Transverse colon (tissue), 4 donors: ENCODE measurements at regions not wholly inside any gene's neighbourhood (a gene's known extent, or its start where the extent isn't known, plus 50 kb on each side); places are given as distances from the start of the nearest gene placed in this dataset.

Source experiments
- DNase-seq: peaks from one replicate; pipeline ENCODE4 v3.0.0-alpha.2; 2019
- H3K27ac ChIP-seq, 4 donors: fragments of 200-600 bp; sonication (generic); 2 replicates each; pipeline ENCODE4 v1.5.1; 2016 to 2018; ENCODE audit warnings: inconsistent platforms in 4 of 4
- H3K27me3 ChIP-seq: fragments of 200-600 bp; sonication (generic); 2 replicates; pipeline ENCODE4 v1.5.1; 2017; ENCODE audit warnings: inconsistent platforms
- H3K36me3 ChIP-seq, 4 donors: fragments of 200-600 bp; sonication (generic); 2 replicates each; pipeline ENCODE4 v1.5.1; 2017 to 2019; ENCODE audit warnings: inconsistent platforms in 4 of 4
- H3K4me1 ChIP-seq, 4 donors: fragments of 200-600 bp; sonication (generic); 2 replicates each; pipeline ENCODE4 v1.5.1; 2017 to 2020; ENCODE audit warnings: inconsistent platforms in 4 of 4
- H3K4me3 ChIP-seq, 4 donors: fragments of 200-600 bp; sonication (generic); 1 replicate in 1 of 4; 2 replicates in 3 of 4; pipeline versions ENCODE4 v1.5.1 to v1.6.1; 2017 to 2019; ENCODE audit warnings: inconsistent platforms in 4 of 4
- H3K9me3 ChIP-seq, 2 donors: fragments of 200-600 bp; sonication (generic); 2 replicates each; pipeline ENCODE4 v1.5.1; 2017 to 2019; ENCODE audit warnings: inconsistent platforms in 2 of 2
- CTCF ChIP-seq, 5 experiments: fragments of 200-600 bp in 3 of 5; fragments of 450-650 bp in 2 of 5; sonication (generic) in 3 of 5; IDR thresholded peaks; 1 replicate in 2 of 5; 2 replicates in 3 of 5; pipeline ENCODE4 v1.5.1; 2016 to 2017; ENCODE audit warnings: antibody characterized with exemption in 5 of 5, inconsistent platforms in 3 of 5, mild to moderate bottlenecking in 2 of 5, moderate library complexity in 1 of 5
- EP300 ChIP-seq: sonication (generic); formaldehyde crosslinking; IDR thresholded peaks from one replicate; pipeline ENCODE4 v1.6.1; 2017; ENCODE audit warnings: antibody characterized with exemption, low read depth
- POLR2A ChIP-seq: fragments of 450-650 bp; IDR thresholded peaks from one replicate; pipeline ENCODE4 v1.6.1; 2016; ENCODE audit warnings: antibody characterized with exemption, mild to moderate bottlenecking, moderate library complexity
- POLR2AphosphoS5 ChIP-seq, 3 donors: sonication (generic); formaldehyde crosslinking; IDR thresholded peaks; one replicate each; pipeline ENCODE4 v1.6.1; 2016; ENCODE audit warnings: antibody characterized with exemption in 3 of 3
- WGBS, 2 donors: methylation state at CpG; one replicate each; pipeline ENCODE4 v1.1.5; 2018; ENCODE audit warnings: low coverage in 1 of 2; 5-methylcytosine and 5-hydroxymethylcytosine counted together
- in situ Hi-C, 4 donors: fragments of 200-750 bp; cut with MboI; loops; one replicate each; pipeline versions ENCODE4 v1.15.0 to v1.15.1; 2017; ENCODE audit warnings: low sequenced_read_pairs in 3 of 4, low pct_ligation_motif_present in 1 of 4, low pct_unique_long_range_greater_than_20kb in 1 of 4
- intact Hi-C: fragments of 100-400 bp; cut with DNase I; formaldehyde crosslinking; loops from one replicate; pipeline ENCODE4 v1.15.1; 2023; ENCODE audit warnings: low total_unique reads

GRCh38 chr15:96135166-96136093 is 195.1 kb upstream of the NR2F2 start:
- no peaks in the 10 kb centered on the region for H3K27me3 ChIP-seq
- in situ Hi-C loops: no loop called here
- H3K4me1 ChIP-seq: no peaks in the 10 kb centered on the region
- 67 to 90% methylated on average over 3 to 36 of the region's 36 CpGs for WGBS, 2 donors
- TF ChIP-seq POLR2AphosphoS5 (IDR thresholded peaks at IDR 0.05) (no peak), POLR2A (no peak), CTCF (IDR thresholded peaks at IDR 0.05) (no peak), EP300 (no peak)
- H3K27ac ChIP-seq: no peak overlapping the region
- no peaks in the 10 kb centered on the region for H3K36me3 ChIP-seq
- intact Hi-C loops: no loop called here
- no peaks in the 10 kb centered on the region for H3K9me3 ChIP-seq
- DNase-seq: no peak
- H3K4me3 ChIP-seq: no peak overlapping the region

- TF ChIP-seq CTCF (IDR thresholded peaks at IDR 0.05) (no peak), POLR2A (no peak), EP300 (no peak), POLR2AphosphoS5 (IDR thresholded peaks at IDR 0.05) (no peak)
- in situ Hi-C loops (no loop called here), intact Hi-C loops (no loop called here)
- H3K9me3 ChIP-seq: no peaks in the 10 kb centered on the region
- H3K36me3 ChIP-seq: no peaks in the 10 kb centered on the region
- no peak overlapping the region for H3K4me3 ChIP-seq
- no peaks in the 10 kb centered on the region for H3K27me3 ChIP-seq
- no peak overlapping the region for H3K27ac ChIP-seq
- DNase-seq: no peak
- no peaks in the 10 kb centered on the region for H3K4me1 ChIP-seq
Observed at GRCh38 chr15:96138985-96139384, 191.5 kb upstream of the NR2F2 start.

GRCh38 chr15:96142498-96142897 is 188.0 kb upstream of the NR2F2 start:
- Histone ChIP-seq H3K27me3 (no peaks in the 10 kb centered on the region), H3K9me3 (no peaks in the 10 kb centered on the region), H3K36me3 (no peaks in the 10 kb centered on the region), H3K27ac (no peak overlapping the region), H3K4me1 (no peaks in the 10 kb centered on the region), H3K4me3 (no peak overlapping the region)
- intact Hi-C loops (no loop called here), in situ Hi-C loops (no loop called here)
- 57 to 66% methylated on average over 5 of the region's 5 CpGs for WGBS, 2 donors
- DNase-seq: no peak
- TF ChIP-seq POLR2AphosphoS5 (IDR thresholded peaks at IDR 0.05) (no peak), POLR2A (no peak), CTCF (IDR thresholded peaks at IDR 0.05) (no peak), EP300 (no peak)

GRCh38 chr15:96144734-96145133 is 185.8 kb upstream of the NR2F2 start:
- H3K4me3 ChIP-seq: no peak overlapping the region
- 55 to 66% methylated on average over 2 of the region's 2 CpGs for WGBS, 2 donors
- intact Hi-C loops: no loop called here

More at GRCh38 chr15:96144734-96145133, 185.8 kb upstream of the NR2F2 start:
- DNase-seq: no peak
- TF ChIP-seq EP300: no peak
- TF ChIP-seq POLR2A: no peak
- no peak for TF ChIP-seq POLR2AphosphoS5 (IDR thresholded peaks at IDR 0.05)
- TF ChIP-seq CTCF (IDR thresholded peaks at IDR 0.05): no peak
- no peaks in the 10 kb centered on the region for H3K4me1 ChIP-seq
- H3K27ac ChIP-seq: no peak overlapping the region
- H3K27me3 ChIP-seq: no peaks in the 10 kb centered on the region
- H3K36me3 ChIP-seq: no peaks in the 10 kb centered on the region
- in situ Hi-C loops: no loop called here
- H3K9me3 ChIP-seq: no peaks in the 10 kb centered on the region
